Lower leg skin (tissue), 3 donors: ENCODE measurements at regions not wholly inside any gene's neighbourhood (a gene's known extent, or its start where the extent isn't known, plus 50 kb on each side); places are given as distances from the start of the nearest gene placed in this dataset.
"Not testable (repeated sequence)": the region's sequence is repeated elsewhere in the genome, so short reads cannot be mapped to it uniquely, and the experiment has no call there.

Experiments
- DNase-seq, 2 donors: peaks; one replicate each; pipeline ENCODE4 v3.0.0-alpha.2; 2019; ENCODE audit warnings: low spot score in 2 of 2
- H3K4me3 ChIP-seq: fragments of 200-600 bp; sonication (generic); 2 replicates; pipeline ENCODE4 v1.5.1; 2017; ENCODE audit warnings: mild to moderate bottlenecking, low read depth; ENCODE audit not compliant: poor library complexity, severe bottlenecking
- WGBS, 2 donors: methylation state at CpG; one replicate each; pipeline ENCODE4 v1.1.5; 2018; 5-methylcytosine and 5-hydroxymethylcytosine counted together
- intact Hi-C: fragments of 100-400 bp; cut with DNase I; formaldehyde crosslinking; loops from one replicate; pipeline ENCODE4 v1.15.0; 2023; ENCODE audit warnings: low total_unique reads

DNA sequence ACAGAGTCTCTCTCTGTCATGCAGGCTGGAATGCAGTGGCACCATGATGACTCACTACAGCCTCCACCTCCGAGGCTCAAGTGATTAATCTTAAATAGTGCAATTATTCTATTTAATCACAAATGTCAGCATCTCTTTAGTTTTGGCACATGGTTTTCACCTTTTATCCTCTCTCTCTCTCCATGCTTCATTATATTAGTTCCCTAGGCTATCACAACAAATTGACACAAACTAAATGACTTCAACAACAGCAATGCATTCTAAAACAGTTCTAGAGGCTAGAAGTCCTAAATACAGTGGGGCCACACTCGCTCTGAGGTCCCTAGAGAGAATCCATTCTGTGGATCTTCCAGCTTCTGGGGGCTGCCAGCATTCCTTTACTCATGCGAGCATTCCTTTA is 178.2 kb upstream of the ZNG1F start:
- intact Hi-C loops, H3K4me3 ChIP-seq, DNase-seq: not testable (repeated sequence)
- 55 to 59% methylated on average over 2 of the region's 3 CpGs for WGBS, 2 donors

DNA sequence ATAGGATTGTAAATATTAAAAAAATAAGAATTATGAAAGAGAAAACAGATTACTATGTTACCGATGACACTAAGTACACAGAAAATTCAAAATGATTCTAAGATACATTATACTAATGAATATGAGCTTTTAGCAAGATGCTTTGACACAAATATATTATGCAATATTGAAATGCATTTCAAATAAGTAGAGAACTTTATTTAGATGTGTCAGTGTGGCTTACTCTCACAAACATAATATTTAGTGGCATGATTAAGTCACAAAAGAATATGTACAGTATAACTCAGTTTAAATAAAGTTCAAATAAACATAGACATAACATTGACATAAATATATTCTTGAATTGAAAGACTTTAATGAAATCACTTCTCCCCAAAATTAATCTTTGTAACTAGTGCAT is 172.7 kb upstream of the ZNG1F start:
- H3K4me3 ChIP-seq, intact Hi-C loops, DNase-seq: not testable (repeated sequence)
- WGBS, 2 donors: 90 to 100% methylated on average over 1 of the region's 1 CpG

DNA sequence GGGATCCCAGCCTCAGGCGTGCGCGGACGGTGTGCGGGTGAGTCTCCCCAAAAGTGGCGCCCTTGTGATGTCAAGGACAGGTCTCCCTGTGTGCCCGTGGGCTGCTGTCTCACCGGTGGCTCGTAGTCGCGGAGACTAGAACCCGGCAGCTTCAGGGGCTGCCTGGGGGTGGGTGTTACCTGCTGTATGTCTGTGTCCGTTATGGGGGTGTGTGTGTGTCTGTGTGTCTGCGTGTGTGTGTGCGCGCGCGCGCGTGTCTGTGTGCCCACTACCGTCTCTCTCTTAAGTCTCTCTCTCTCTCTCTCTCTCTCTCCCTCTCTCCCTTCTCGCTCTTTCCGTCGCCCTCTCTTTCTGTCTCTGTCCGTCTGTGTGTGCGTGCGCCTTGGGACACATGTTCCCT is 170.0 kb upstream of the ZNG1F start:
- DNase-seq: peak in 1 of 2 donors; percentile 86
- 0% methylated on average over 3 to 6 of the region's 27 CpGs for WGBS, 2 donors
- H3K4me3 ChIP-seq: peak overlapping the region; percentile 59
- intact Hi-C loops: not testable (repeated sequence)

DNA sequence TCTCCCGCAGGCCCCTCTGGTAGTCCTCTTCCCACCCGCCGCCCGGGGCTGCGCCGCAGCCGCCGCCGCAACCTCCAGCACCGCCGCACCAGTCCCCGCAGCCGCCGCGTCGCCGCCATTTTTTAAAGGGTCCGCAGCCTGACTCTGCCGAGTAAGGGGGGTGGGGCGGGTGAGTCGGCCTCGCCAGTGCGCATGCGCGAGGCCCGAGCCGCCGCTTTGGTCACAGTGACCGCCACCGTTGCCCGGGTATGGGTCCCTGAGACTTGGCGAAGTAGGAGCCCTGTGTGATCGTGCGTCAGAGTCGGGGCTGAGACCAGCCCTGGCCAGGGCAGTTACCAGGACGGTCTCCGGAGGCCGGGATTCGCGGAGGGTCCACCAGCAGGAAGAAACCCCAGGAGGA is 169.6 kb upstream of the ZNG1F start:
- intact Hi-C loops: not testable (repeated sequence)
- WGBS, 2 donors: 0% methylated on average over 1 to 5 of the region's 40 CpGs
- DNase-seq: peak; percentile 83 to 97
- H3K4me3 ChIP-seq: peak overlapping the region; percentile 59

DNA sequence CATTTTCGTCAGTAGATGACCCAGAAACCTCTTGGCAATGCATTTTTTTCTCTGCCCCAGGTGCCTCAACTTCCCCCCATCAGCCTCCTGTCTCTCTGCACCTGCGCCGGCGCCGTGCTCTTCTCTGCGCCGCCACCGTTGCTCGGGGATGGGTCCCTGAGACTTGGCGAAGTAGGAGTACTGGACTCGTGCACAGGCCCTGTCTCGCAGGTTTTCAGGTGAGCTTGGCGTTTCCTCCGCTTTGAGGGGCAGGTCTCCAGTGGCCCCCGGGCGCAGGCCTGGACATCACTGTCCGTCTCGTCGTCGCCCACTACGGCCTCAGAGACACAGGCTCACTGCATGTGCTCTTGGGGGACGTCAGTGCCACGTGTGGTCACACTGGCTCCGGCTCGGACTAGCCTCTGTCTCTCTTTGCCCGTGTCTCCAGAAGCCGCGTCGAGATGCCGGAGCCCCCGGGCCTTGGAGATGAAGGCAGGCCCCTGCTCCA is 168.8 kb upstream of the ZNG1F start:
- intact Hi-C loops, H3K4me3 ChIP-seq, DNase-seq: not testable (repeated sequence)
- WGBS, 2 donors: 44 to 57% methylated on average over 2 to 13 of the region's 31 CpGs

DNA sequence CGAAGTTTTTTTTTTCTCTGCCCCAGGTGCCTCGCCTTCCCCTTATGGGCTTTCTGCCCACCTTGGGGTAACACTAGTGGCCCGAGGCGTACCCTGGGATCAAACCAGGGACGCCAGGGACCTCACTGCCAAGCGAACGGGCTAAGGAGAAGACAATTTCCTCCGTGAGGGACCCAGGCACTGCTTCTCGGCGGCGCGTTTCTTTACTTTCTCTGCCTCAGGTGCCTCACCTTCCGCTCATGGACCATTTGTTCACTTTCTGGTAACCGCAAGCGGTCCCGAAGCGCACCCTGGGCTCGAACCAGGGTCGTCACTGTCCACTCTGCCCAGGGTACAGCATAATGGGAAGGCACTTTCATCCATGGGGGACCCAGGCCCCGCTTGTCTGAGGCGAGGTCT is 168.2 kb upstream of the ZNG1F start:
- H3K4me3 ChIP-seq, DNase-seq, intact Hi-C loops: not testable (repeated sequence)
- WGBS, 2 donors: 79 to 95% methylated on average over 12 to 17 of the region's 21 CpGs

DNA sequence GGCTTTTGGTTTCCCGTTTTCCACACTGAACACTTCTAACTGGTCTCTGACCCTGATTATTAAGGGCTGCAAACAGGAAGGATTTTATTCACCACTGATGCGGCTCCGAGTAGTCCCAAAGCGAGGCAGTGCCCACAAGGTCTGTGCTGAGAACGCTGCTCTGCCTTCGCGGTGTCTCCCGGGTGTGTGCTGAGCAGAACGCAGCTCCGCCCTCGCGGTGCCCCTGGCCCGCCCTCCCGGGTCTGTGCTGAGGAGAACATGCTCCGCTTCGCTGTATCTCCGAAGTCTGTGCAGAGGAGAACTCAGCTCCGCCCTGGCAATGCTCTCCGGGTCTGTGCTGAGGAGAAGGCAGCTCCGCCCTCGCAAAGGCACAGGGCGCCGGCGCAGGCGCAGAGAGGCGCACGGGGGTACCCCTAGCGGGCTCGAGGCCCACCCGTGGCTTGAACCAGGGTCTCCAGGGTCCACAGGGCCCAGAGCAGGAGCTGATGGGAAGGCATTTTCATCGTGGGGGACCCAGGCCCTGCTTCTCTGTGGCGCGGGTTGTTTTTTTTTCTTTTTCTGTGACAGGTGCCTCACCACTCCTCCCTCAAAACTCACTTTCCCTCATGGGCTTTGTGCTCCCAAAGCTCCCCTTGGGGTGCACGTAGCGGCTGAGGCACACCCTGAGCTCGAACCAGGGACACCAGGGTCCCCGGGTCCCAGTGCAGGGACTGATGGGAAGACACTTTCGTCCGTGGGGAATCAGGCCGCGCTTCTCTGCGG is 167.7 kb upstream of the ZNG1F start:
- DNase-seq: peak; percentile 89 to 95
- H3K4me3 ChIP-seq, intact Hi-C loops: not testable (repeated sequence)
- WGBS, 2 donors: 0 to 17% methylated on average over 2 to 3 of the region's 42 CpGs

DNA sequence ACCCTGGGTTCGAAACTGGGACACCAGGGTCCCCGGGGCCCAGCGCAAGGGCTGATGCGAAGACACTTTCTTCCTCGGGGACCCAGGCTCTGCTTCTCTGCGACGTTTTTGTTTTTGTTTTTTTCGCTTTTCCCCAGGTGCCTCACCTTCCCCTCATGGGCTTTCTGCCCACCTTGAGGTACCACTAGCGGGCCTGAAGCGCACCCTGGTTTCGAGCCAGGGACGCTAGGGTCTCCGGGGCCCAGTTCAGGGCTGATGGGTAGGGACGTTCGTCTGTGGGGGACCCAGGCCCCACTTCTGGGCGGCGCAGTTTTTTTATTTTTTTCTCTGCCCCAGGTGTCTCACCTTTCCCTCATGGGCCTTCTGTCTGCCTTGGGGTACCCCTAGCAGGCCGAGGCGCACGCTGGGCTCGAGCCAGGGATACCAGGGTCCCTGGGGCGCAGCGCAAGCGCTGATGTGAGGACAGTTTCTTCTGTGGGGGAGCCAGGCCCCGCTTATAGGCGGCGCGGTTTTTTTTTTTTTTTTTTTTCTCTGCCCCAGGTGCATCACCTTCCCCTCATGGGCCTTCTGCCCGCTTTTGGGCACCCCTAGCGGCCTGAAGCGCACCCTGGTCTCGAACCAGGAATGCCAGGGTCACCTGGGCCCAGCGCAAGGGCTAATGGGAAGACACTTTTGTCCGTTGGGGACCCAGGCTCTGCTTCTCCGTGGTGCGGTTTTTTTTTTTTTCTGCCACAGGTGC is 166.8 kb upstream of the ZNG1F start:
- H3K4me3 ChIP-seq, intact Hi-C loops, DNase-seq: not testable (repeated sequence)
- 14 to 40% methylated on average over 9 to 10 of the region's 36 CpGs for WGBS, 2 donors

DNA sequence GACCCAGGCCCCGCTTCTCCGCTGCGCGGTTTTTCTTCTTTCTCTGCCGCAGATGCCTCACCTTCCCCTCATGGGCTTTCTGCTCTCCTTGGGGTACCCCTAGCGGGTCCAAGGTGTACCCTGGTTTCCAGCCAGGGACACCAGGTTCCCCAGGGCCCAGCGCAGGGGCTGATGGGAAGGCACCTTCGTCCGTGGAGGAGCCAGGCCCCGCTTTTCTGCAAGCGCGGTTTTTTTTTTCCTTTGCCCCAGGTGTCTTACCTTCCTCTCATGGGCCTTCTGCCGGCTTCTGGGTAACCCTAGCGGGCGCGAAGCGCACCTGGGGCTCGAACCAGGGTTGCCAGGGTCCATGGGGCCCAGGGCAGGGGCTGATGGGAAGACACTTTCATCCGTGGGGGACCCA is 165.9 kb upstream of the ZNG1F start:
- WGBS, 2 donors: 0% methylated on average over 4 to 6 of the region's 19 CpGs
- DNase-seq, H3K4me3 ChIP-seq, intact Hi-C loops: not testable (repeated sequence)

DNA sequence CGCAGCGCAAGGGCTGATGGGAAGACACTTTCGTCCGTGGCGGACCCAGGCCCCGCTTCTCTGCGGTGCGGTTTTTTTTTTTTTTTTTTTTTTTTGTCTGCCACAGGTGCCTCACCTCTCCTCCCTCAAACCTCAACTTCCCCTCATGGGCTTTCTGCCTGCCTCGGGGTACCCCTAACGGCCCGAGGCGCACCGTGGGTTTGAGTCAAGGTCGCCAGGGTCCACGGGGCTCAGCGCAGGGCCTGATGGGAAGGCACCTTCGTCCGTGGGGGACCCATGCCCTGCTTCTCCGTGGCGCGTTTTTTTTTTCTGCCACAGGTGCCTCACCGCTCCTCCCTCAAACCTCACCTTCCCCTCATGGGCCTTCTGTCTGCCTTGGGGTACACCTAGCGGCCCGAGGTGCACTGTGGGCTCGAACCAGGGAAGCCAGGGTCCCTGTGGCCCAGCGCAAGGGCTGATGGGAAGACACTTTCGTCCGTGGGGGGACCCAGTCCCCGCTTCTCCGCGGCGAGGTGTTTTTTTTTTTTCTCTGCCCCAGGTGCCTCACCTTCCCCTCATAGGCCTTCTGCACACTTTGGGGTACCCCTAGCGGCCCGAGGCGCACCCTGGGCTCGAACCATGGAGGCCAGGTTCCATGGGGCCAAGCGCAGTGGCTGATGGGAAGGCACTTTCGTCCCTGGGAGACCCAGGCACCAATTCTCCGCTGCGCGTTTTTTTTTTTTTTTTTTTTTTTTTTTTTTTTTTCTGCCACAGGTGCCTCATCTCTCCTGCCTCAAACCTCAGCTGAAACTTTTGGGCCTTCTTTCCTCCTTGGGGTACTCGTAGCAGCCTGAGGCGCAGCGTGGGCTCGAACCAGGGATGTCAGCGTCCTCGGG is 165.2 kb upstream of the ZNG1F start:
- 18 to 31% methylated on average over 11 to 33 of the region's 47 CpGs for WGBS, 2 donors
- H3K4me3 ChIP-seq, DNase-seq, intact Hi-C loops: not testable (repeated sequence)

DNA sequence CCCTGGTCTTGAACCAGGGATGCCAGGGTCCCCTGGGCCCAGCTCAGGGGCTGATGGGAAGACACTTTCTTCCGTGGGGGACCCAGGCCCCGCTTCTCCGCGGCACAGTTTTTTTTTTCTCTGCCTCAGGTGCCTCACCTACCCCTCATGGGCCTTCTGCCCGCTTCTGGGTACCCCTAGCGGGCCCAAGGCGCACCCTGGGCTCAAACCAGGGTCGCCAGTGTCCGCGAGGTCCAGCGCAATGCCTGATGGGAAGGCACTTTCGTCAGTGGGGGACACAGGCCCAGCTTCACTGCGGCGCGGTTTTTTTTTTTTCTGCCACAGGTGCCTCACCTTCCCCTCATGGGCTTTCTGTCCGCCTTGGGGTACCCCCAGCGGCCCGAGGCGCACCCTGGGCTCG is 163.9 kb upstream of the ZNG1F start:
- DNase-seq, intact Hi-C loops, H3K4me3 ChIP-seq: not testable (repeated sequence)
- 83% methylated on average over 15 to 19 of the region's 20 CpGs for WGBS, 2 donors

DNA sequence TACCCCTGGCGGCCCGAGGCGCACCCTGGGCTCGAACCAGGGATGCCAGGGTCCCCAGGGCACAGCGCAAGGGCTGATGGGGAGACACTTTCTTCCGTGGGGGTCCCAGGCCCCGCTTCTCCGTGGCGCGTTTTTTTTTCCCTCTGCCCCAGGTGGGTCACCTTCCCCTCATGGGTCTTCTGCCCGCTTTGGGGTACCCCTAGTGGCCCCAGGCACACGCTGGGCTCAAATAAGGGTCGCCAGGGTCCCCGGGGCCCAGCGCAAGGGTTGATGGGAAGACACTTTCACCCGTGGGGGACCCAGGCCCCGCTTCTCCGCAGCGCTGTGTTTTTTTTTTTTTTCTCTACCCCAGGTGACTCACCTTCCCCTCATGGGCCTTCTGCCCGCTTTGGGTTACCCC is 163.3 kb upstream of the ZNG1F start:
- WGBS, 2 donors: 89 to 90% methylated on average over 20 of the region's 20 CpGs
- H3K4me3 ChIP-seq, DNase-seq, intact Hi-C loops: not testable (repeated sequence)

DNA sequence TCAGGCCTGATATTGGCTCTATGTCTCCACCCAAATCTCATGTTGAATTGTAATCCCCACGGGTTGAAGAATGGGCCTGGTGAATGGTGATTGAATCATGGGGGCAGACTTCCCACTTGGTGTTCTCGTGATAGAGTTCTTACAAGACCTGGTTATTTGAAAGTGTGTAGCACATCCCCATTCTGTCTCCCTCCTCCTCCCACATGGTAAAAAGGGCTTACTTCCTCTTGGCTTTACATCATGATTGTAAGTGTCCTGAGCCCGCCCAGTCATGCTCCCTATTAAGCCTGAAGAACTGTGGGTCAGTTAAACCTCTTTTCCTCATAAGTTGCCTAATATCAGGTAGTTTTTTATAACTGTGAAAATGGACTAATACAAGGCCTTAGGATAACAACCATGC is 158.8 kb upstream of the ZNG1F start:
- DNase-seq, H3K4me3 ChIP-seq, intact Hi-C loops: not testable (repeated sequence)
- WGBS, 2 donors: 78 to 100% methylated on average over 1 to 2 of the region's 3 CpGs

DNA sequence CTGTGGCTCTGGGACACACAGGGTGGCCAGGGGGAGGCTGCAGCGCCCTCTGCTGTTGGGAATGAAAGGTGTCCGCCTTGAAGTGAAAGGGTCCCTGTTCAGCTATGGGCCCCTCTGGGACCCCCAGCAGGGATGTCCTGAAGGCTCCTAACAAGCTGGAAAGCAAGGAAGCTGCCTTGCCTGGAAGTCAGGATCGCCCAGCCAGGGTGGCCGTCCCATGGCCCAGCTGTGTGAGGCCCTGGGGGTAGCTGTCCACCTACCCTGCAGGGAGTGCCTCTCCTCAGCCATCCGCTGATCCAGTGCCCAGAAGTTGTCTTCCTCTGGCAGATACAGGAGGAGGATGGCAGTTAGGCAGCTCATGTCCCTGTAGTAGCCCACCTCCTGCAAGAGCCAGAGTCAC is 143.4 kb upstream of the ZNG1F start:
- 89% methylated on average over 3 of the region's 5 CpGs; no CpG with 5 or more reads in 1 of the 2 donors for WGBS, 2 donors
- intact Hi-C loops, H3K4me3 ChIP-seq: not testable (repeated sequence)
- peak in 1 of 2 donors; percentile 76 for DNase-seq
